ENCODE measurements at regions not wholly inside any gene's neighbourhood (a gene's known extent, or its start where the extent isn't known, plus 50 kb on each side); places are given as distances from the start of the nearest gene placed in this dataset.

DNA sequence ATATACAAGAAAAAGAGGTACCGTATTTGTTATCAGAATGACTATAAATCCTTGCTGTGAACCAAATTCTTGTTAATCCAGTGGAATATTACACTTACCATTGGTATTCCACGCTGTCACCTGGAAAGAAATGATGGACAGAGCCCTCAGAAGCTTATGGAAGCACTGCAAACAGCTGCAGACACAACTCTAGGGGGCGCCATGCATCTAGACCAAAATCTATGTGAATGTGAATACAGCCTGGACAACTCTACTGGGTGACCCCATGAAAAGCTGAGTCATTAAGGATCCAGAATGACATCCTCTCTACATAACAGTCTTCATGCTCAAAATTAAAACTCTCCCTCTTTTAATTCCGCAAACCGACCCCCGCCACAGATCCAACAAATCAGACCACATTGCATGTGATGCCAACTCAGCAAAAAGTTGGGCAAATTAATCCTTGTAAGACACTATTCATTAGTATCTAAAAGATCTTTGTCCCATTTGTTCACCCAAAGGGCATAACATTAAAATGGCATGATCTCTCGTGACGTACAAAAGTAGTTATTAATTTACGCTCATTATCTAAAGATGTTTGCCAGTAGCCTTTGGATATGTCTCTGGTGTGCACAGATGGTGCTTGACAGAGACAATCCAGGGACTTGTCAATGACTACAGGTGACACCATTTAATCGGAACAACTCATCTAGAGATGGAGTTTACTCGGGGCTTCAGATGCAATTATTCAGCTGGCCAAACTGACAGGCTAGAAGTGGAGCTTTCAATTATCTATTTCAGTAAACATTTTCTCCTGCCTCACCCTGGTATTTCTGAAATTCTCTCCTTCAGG lies 552.7 kb upstream of the PSMD7 start:
- TF ChIP-seq POLR2A (IDR thresholded peaks at IDR 0.05; ENCODE audit: low read length): no peak
- TF ChIP-seq GATA1 (IDR thresholded peaks at IDR 0.05; ENCODE audit: low read depth, low read length): no peak

DNA sequence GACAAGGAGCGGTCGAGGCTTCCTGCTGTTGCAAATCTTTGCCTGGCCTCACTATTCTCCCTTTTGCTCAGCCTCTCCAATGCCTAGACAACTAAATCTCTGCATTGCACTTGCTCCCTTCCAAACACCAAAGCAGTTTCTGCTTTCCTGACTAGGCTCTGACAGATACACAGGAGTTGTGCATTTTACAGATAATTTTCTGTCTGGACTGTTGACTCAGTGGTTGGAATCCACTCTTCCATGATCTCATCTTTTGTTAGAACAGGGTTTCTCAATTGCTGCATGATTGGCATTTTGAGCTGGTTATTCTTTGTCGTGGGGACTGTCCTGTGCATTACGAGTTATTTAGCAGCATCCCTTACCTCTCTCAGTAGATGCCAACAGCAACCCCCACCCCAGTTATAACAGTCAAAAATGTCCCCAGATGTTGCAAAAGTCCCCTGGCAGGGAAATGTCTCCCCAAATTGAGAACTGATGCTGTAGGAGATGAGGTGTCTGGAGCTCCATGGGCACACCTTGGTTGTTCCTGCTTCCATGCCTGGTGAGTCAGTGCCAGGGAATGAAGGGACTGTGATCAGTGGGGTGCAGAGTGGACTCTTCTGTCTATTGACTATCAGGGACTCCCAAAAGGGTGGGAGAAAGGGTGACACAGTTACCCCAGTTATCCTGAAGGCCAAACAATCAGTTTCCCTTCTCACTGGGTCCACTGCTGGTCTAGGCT lies 557.4 kb upstream of the PSMD7 start:
- no peak for DNase-seq
- TF ChIP-seq POLR2A (IDR thresholded peaks at IDR 0.05; ENCODE audit: low read length): no peak
- no peak for TF ChIP-seq GATA1 (IDR thresholded peaks at IDR 0.05; ENCODE audit: low read depth, low read length)

More for the DNA sequence above, 552.7 kb upstream of the PSMD7 start:
- DNase-seq: peak in 1 of 2 experiments; percentile 10

DNA sequence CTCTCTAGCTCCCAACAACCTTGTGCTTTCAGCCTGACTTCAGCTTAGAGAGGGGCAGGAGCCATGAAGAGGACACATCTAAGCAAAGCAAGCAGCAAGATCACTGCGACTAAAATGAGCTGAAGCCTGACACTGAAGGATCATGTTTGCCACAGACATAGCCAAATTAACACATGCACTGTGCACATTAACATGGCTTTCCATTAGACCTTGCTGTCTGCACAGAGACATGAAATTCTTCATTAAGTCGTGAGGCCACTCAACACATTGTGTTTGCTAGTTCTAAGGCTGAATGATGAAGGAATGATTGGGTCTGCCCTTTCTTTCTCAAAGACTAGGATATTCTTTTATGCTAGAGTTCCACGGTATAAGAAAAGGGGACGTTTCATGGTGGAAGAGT lies 558.3 kb upstream of the PSMD7 start:
- DNase-seq: no peak
- TF ChIP-seq POLR2A (IDR thresholded peaks at IDR 0.05; ENCODE audit: low read length) (no peak), GATA1 (IDR thresholded peaks at IDR 0.05; ENCODE audit: low read depth, low read length) (no peak)

DNA sequence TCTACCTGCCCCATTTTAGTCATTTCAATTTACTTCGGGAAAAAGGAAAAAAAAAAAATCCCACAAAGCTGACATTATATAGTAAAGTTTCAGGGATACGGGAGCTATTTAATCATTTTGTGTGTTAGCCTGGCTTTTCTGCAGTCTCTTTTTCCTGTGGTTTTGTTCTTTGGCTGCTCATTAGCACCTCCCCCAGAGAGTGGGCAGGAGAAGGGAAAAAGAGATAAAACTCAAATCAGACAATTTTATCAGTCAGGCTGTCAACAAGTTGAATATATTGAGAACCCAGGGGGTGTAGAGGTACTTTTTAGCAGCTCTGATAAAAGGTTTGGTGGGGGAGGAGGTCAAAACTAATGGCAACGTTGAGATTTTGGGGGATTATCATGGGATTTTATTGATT lies 559.0 kb upstream of the PSMD7 start:
- no peak for TF ChIP-seq GATA1 (IDR thresholded peaks at IDR 0.05; ENCODE audit: low read depth, low read length)
- no peak for TF ChIP-seq POLR2A (IDR thresholded peaks at IDR 0.05; ENCODE audit: low read length)
- DNase-seq: no peak

DNA sequence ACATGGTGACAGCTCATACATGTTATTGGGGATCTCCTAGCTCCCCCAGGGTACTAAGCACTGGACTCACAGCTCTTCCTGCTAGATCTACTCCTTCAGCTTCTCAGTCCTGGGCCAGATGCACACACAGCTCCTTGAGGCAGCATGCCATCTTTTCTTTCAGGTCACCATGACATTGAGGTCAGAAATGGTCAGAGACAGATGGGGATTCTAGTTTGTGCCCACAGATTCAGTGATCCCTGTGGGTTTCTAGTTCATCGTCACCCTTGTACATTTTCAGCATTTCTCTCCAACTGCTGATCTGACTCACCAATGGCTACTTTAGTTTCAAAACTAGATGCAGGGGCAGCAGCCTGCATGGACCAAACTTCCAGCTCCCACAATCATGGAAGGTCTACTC lies 560.7 kb upstream of the PSMD7 start:
- TF ChIP-seq POLR2A (IDR thresholded peaks at IDR 0.05; ENCODE audit: low read length): no peak
- TF ChIP-seq GATA1 (IDR thresholded peaks at IDR 0.05; ENCODE audit: low read depth, low read length): no peak
- no peak for DNase-seq

DNA sequence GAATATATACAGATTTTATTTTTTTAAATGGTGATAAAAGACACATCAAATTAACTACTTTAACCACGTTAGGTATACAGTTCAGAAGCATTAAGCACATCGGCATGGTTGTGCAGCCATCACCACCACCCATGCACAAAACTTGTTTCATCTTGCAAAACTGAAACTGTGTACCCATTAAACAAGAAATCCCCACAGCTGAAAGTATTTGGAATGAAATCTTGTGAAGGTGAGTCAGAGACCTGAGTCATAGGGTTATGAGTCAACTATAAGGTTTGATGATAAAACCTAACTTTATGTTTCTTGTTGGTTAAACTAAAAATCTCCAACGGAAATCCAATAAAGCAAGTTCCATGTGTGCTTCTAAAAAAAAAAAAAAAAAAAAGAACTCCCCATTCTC lies 561.6 kb upstream of the PSMD7 start:
- TF ChIP-seq GATA1 (IDR thresholded peaks at IDR 0.05; ENCODE audit: low read depth, low read length) (no peak), POLR2A (IDR thresholded peaks at IDR 0.05; ENCODE audit: low read length) (no peak)
- DNase-seq: peak in 1 of 2 experiments; percentile 9

DNA sequence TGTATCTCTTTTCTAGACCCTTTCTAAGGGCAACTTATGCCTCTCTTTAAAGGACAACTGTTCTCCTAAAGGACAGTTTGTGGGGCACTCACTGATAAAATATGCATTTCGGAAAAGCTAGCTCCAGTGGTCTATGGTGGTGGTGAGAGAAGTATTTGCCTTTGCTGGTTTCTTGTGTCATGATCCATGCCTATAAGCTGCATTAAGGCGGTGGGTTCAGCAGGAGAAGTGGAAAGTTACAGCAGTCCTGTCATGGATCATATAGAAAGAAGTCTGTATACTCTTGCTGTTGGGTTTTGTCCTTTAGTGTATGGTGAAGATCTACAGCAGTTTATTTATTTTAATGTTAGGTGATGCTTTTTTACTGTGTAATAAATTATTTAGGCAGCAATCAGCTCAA lies 563.9 kb upstream of the PSMD7 start:
- no peak for DNase-seq
- TF ChIP-seq POLR2A (IDR thresholded peaks at IDR 0.05; ENCODE audit: low read length) (no peak), GATA1 (IDR thresholded peaks at IDR 0.05; ENCODE audit: low read depth, low read length) (no peak)

DNA sequence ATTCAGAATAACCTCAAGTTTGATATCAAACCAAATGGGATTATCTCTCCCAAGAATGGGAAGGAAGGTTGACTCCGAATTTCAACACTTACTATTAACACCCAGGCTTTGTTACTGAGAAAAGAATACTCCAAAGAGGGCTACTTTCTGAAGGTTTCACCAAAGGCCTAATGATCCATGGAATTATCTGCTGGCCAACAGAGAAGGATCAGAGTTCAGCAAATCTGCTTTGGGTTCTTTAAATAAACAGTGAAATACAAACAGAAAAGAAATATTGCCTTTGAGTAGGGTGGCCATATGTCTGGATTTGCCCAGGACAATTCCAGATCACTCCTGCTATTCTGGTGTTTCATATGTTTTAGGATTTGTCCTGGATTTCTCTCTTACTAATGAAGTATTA lies 564.5 kb upstream of the PSMD7 start:
- DNase-seq: no peak
- TF ChIP-seq GATA1 (IDR thresholded peaks at IDR 0.05; ENCODE audit: low read depth, low read length): no peak
- no peak for TF ChIP-seq POLR2A (IDR thresholded peaks at IDR 0.05; ENCODE audit: low read length)

DNA sequence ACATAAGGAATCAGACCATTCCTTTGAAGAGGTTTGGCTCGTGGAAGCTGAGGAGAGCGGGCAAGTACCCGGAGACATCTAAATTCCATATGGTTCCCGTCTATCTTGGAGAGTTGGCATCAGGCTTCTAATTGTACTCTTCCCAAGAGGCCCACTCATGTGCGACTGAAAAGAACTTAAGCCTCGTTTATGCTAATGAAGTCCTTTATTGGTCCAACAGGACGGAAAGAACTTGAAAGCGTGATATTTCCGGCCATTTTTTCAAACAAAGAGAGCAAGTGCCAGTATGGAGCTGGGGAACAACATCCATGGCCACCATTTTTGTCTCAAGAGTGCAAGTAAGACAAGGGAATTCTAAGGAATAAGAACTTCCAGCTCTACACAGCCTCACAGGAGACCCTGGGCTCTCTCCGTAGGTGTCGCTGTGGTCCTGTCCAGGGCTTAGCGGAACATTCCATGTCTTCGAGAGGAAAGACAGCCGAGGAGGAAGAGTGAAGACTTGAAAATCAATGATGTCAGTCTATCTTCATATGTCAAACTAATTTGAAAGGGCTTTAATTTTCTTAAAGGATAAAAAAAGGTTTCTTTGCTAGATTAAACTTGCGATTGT lies 566.0 kb upstream of the PSMD7 start:
- TF ChIP-seq GATA1 (IDR thresholded peaks at IDR 0.05; ENCODE audit: low read depth, low read length) (no peak), POLR2A (IDR thresholded peaks at IDR 0.05; ENCODE audit: low read length) (no peak)

DNA sequence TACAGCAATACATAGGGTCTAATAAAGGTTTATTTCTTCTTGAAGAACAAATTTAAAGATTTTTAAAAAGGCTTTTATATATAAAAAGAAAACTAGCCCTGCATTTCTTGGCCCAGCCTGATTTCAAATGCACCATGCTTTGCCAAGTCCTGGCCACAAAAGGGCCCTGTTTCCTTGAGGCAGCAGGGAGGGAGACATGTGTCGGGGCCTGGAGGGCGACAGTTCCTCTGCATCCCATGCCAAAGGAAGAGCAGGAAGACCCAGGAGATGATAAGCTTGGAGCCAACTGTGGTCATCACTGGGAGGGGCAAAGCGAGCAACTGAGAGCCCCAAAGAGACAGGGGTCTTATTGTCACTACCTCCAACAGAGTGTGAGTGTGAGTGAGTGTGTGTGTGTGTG lies 571.5 kb upstream of the PSMD7 start:
- DNase-seq: no peak
- TF ChIP-seq POLR2A (IDR thresholded peaks at IDR 0.05; ENCODE audit: low read length) (no peak), GATA1 (IDR thresholded peaks at IDR 0.05; ENCODE audit: low read depth, low read length) (no peak)

More for the DNA sequence above, 566.0 kb upstream of the PSMD7 start:
- no peak for DNase-seq

DNA sequence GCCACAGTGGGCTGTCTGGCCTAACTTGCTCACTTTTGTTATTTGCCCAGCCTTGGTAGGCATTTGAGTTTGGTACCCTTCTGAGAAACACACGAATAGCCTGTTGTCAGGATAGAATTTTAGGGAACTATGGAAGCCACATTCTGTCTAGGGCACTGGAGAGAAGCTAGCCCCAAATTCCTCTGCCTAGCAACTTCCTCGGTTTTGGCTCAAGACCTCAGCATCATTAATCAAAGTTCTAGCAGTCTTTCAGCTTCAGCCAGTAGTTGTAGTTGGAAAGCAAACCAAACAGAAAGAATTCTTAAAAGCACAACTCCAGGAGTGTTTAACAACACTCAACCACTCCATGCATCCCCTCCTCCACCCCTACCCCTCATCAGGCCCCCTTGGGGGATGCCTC lies 572.1 kb upstream of the PSMD7 start:
- TF ChIP-seq POLR2A (IDR thresholded peaks at IDR 0.05; ENCODE audit: low read length): no peak
- TF ChIP-seq GATA1 (IDR thresholded peaks at IDR 0.05; ENCODE audit: low read depth, low read length): no peak
- DNase-seq: no peak

DNA sequence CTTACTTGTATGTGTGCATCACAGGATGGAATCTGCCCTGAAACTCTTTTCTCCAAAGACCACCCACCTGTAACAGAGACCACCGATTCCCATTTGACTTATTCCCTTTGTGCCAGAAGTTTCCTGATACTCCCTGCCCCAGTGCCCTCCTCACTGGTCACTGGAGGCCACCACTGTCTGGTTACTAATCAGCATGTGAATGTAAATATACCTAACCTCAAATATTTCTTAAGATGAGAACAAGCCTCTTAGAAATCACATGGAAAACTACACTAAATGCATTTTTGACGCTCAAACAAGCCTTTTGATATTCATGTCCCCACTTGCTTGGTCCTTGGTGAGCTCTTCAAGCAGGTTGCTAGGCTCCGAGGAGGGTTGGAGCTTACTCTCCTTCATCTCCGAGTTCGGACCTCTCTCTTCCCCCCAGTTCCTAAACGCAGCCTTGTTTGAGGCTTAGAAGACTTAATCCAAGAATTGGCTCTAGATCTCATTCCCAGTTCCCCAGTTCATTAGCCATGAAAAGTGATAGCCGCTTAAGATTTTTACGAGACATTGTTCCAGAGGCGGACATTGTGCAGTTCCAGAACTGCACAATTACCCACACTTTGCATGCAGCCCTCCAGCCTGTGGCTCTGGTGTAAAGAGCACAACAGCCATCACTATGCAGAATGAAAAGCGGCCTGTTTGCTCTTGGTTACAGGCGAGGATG lies 579.2 kb upstream of the PSMD7 start:
- TF ChIP-seq GATA1 (IDR thresholded peaks at IDR 0.05; ENCODE audit: low read depth, low read length) (no peak), POLR2A (IDR thresholded peaks at IDR 0.05; ENCODE audit: low read length) (no peak)
- no peak for DNase-seq

DNA sequence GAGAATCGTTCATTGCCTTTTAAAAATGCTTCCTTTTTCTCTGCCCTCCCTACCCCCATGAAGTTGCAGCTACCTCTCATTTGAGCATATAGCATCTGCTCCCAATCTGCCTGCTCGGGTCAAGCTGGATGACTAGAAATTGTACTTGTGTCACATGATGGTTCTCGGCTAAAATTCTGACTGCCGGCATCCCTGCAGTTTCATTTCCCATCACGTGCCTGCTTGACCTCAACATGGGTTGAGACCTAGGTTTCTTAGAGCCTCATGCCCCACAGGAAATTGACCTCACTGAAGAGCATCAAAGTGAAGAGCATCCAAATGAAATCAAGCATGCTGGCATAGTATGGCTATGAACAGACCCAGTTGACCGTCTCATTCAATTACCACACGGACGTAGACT lies 581.6 kb upstream of the PSMD7 start:
- DNase-seq: no peak
- no peak for TF ChIP-seq POLR2A (IDR thresholded peaks at IDR 0.05; ENCODE audit: low read length)
- no peak for TF ChIP-seq GATA1 (IDR thresholded peaks at IDR 0.05; ENCODE audit: low read depth, low read length)
